ENCODE measurements at regions not wholly inside any gene's neighbourhood (a gene's known extent, or its start where the extent isn't known, plus 50 kb on each side); places are given as distances from the start of the nearest gene placed in this dataset.

- no peak for TF ChIP-seq CTCF (IDR thresholded peaks at IDR 0.05; ENCODE audit: control insufficient read depth, extremely low read depth, insufficient read depth)
- H3K4me3 ChIP-seq (ENCODE audit: low read depth, low read length), result no peak overlapping the region
- no peak for DNase-seq (ENCODE audit: low read depth)
Observed at GRCh38 chr16:86217001-86217890, 293.1 kb upstream of the FOXF1 start.

- no peak for TF ChIP-seq CTCF (IDR thresholded peaks at IDR 0.05; ENCODE audit: control insufficient read depth, extremely low read depth, insufficient read depth)
- no peak overlapping the region for H3K4me3 ChIP-seq (ENCODE audit: low read depth, low read length)
Observed at GRCh38 chr16:86217891-86218270, 292.4 kb upstream of the FOXF1 start.

GRCh38 chr16:86218479-86219170 is 291.7 kb upstream of the FOXF1 start:
- DNase-seq (ENCODE audit: low read depth), result no peak
- no peak for TF ChIP-seq CTCF (IDR thresholded peaks at IDR 0.05; ENCODE audit: control insufficient read depth, extremely low read depth, insufficient read depth)
- H3K4me3 ChIP-seq (ENCODE audit: low read depth, low read length), result no peak overlapping the region

More at GRCh38 chr16:86217891-86218270, 292.4 kb upstream of the FOXF1 start:
- DNase-seq (ENCODE audit: low read depth), result no peak

- no peak for TF ChIP-seq CTCF (IDR thresholded peaks at IDR 0.05; ENCODE audit: control insufficient read depth, extremely low read depth, insufficient read depth)
- no peak overlapping the region for H3K4me3 ChIP-seq (ENCODE audit: low read depth, low read length)
- no peak for DNase-seq (ENCODE audit: low read depth)
Observed at GRCh38 chr16:86219655-86220445, 290.5 kb upstream of the FOXF1 start.

GRCh38 chr16:86220561-86220960 is 289.8 kb upstream of the FOXF1 start:
- no peak overlapping the region for H3K4me3 ChIP-seq (ENCODE audit: low read depth, low read length)
- DNase-seq (ENCODE audit: low read depth), result no peak
- no peak for TF ChIP-seq CTCF (IDR thresholded peaks at IDR 0.05; ENCODE audit: control insufficient read depth, extremely low read depth, insufficient read depth)

- no peak for DNase-seq (ENCODE audit: low read depth)
- no peak for TF ChIP-seq CTCF (IDR thresholded peaks at IDR 0.05; ENCODE audit: control insufficient read depth, extremely low read depth, insufficient read depth)
- no peak overlapping the region for H3K4me3 ChIP-seq (ENCODE audit: low read depth, low read length)
Observed at GRCh38 chr16:86221085-86221484, 289.2 kb upstream of the FOXF1 start.
